GM21529 (cell line): ENCODE measurements at regions not wholly inside any gene's neighbourhood (a gene's known extent, or its start where the extent isn't known, plus 50 kb on each side); places are given as distances from the start of the nearest gene placed in this dataset.
A peak's percentile ranks its signal among the peaks of the same experiment; 100 is the strongest.

Experiments
- ATAC-seq: cut with Tn5 transposase; IDR thresholded peaks from one replicate; pipeline ENCODE4 v1.9.1; 2021; ENCODE audit not compliant: unreplicated experiment

DNA sequence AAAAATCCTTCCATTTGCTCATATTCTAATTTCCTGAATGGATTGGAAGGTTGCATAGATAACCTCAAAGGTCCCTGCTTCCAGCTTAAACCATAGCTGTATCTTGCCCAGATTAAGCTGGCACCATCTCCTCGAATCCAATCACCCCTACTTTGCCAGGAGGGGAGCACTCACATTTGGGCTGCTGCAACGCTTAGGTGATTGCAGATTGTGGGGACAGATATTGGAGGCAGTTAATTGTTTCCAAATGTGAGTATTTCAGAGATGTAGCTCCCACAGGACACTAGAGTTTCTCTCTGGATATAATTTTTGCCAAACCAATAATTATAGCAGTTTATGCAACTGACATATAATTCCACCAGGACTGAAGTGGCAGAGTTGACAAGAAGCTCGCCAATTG lies 53.5 kb upstream of the ACSL1 start:
- ATAC-seq = no peak

- ATAC-seq = no peak
These were observed 56.5 kb upstream of the ACSL1 start for GRCh38 chr4:184882276-184882675.

GRCh38 chr4:184883024-184883423 lies 57.3 kb upstream of the ACSL1 start:
- ATAC-seq = no peak

- ATAC-seq = no peak
These were observed 59.1 kb upstream of the ACSL1 start for GRCh38 chr4:184884883-184885282.

DNA sequence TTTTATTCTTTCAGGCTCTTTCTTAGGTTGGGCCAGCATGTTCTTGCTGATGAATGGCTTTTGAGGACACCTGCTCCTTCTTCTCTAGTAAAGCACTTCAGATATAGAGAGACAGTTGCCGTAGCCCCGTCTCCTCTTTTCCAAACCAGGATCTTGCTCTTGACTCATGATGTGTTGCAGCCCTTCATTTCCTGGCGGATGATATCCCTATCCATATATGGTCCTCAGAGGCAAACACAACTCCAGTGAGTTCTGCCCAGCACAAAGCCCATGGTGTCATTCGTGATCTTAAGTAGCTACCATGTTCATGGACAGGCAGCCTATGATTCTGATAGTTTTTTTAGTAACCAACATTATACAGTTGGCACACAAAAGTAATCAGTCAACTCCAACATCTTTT lies 59.8 kb upstream of the ACSL1 start:
- ATAC-seq = no peak

- ATAC-seq = no peak
These were observed 61.6 kb upstream of the ACSL1 start for GRCh38 chr4:184887333-184887732.

DNA sequence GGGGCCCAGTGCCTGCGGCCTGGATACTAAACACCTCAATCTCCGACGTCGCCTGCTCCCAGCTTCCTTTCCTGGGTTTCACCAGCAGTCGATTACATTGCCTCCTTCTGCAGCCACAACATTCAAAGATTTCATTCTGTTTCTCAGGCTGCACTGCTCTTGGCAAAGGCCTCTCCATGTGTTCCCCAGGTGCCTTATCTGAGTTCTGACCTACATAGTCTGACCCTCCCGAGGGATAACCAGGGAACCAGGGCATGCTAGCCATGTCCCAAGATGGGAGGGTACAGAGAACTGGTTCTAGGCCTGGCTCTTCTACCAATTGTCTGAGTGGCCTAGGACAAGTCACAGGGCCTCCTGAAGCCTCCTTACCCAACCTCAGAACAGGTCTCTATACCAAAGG lies 62.2 kb upstream of the ACSL1 start:
- no peak for ATAC-seq

DNA sequence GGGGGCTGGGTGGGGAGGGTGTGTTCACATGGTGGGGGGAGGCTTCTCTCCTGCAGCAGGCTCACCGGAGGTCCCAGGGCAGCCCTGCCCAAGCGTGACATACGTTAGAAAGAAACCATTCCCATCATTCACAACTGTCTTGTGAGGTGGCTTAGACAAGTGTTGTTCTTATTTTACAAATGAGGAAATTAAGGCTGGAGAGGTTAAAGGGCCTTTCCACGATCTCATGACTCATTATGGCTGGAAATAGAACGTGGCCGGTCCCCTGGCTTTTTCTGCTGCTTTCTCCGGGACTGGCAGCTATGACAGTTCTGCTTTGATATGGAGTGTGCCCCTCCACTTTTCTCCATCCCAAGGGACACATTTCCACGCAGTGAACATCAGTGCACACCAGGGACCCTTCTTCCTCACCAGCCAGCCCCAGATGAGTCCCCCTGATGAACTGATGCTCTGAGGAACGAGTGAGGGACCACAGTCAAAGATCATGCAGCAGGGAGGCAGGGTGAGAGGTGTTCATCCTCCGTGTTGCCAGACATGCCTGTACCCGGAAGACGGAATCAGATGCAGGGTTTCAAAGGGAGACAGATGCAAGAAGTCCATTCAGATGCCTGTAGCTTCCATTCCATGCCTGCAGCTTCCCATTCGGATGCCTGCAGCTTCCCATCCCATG lies 64.0 kb upstream of the ACSL1 start:
- no peak for ATAC-seq

- no peak for ATAC-seq
These were observed 64.7 kb upstream of the ACSL1 start for GRCh38 chr4:184890499-184890898.

- no peak for ATAC-seq
These were observed 66.1 kb upstream of the ACSL1 start for GRCh38 chr4:184891816-184892397.

DNA sequence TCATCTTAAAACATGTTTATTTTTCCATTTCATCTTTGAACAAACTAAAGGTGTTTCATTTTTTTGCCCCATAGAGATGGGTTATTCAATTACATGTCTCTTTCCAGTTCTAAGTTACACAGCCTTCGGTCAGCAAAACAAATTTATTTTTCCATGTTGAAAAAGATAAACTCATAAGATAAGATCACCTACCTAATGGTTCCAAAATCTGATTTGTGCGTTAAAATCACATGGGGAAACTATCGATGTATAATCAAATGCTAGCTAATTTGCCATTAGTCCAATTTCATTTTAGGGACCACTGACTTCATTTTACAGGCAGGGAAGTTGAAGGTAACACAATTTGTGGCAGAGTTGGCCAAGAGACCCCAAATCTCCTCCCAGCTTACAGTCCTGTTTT lies 67.2 kb upstream of the ACSL1 start:
- ATAC-seq = no peak

DNA sequence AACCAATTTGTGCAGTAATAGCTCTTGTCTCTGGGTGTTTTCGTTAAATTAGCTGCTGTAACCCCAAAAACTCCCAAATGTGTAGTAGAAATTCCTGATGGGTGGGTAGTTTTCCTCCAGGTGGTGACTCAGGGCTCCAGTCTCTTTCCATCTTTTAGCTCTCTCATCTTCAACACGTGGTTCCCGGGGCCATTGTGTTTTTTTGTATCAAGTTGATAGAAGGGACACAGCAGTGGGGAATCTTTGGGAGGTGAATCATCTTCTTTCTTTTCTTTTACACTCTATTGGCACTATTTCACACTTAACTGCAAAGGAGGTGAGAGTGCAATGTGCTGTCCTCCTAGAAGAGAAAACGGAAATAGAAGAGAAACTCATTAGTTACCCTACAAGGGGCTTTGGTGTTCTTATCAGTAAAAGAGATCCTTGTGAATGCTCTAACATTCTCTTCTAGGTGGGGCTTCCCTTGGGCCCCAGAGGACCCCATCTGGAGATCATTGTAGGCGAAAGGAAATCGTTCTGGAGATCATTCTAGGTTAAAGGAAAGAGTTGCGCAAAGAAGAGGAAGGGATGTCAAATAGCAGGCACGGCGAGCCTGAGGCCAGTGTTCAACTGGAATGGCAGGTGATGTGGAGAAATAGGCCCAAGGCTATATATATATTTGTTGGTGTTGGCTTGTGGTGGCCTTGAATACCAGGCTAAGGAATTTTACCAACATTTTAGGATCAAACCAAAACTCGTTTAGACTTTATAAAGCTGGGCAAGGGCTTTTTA lies 68.2 kb upstream of the ACSL1 start:
- ATAC-seq = no peak

DNA sequence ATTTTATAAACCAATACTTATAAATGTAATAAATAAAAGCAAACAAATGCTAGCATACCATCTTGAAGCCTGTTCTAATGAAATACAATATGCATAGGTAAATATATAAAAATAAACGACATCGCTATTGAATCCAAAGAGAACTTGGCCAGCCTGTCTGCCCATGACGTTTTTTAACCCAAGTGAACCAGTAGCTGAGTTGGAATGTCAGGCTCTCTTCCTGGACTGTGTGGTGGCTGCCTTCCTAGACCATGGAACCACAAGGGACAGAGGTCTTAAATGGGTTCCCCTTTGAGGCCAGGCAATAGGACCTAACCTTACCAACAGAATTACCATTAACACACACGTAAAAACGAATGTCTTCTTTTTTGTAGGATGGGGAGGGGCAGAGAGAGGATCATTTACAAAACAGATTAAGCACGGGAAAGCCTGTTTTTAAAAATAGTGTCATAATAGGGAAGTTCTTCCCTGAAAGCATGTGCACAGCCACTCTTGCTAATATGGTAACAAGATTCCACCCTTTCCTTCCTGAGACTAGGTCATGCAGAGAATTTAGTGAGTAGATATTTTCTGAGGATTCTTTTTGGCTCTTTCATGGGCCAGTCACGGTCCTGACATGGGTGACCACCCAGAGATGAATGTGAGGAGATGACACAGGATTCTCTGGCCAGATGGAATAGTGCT lies 69.4 kb upstream of the ACSL1 start:
- ATAC-seq = no peak

- peak; percentile 78 for ATAC-seq
These were observed 71.3 kb upstream of the ACSL1 start for GRCh38 chr4:184896868-184897715.

- ATAC-seq = no peak
These were observed 72.1 kb upstream of the ACSL1 start for GRCh38 chr4:184897895-184898294.

DNA sequence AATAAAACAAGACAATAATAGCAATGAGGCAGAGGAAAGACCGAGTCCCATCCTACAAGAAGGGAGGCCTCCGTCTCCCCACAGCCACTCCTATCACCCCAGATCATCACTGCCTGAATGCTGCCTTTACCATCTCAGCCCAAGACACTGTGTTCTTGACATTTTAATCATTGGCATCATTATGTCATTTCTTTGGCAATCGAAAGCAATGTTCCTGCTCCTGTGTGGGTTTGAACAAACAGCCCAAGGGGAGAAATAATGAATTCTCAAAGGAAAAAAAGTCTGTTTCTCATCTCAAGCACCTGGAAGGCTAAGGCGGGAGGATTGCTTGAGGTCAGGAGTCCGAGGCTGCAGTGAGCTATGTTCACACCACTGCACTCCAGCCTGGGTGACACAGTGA lies 73.0 kb upstream of the ACSL1 start:
- ATAC-seq = no peak

DNA sequence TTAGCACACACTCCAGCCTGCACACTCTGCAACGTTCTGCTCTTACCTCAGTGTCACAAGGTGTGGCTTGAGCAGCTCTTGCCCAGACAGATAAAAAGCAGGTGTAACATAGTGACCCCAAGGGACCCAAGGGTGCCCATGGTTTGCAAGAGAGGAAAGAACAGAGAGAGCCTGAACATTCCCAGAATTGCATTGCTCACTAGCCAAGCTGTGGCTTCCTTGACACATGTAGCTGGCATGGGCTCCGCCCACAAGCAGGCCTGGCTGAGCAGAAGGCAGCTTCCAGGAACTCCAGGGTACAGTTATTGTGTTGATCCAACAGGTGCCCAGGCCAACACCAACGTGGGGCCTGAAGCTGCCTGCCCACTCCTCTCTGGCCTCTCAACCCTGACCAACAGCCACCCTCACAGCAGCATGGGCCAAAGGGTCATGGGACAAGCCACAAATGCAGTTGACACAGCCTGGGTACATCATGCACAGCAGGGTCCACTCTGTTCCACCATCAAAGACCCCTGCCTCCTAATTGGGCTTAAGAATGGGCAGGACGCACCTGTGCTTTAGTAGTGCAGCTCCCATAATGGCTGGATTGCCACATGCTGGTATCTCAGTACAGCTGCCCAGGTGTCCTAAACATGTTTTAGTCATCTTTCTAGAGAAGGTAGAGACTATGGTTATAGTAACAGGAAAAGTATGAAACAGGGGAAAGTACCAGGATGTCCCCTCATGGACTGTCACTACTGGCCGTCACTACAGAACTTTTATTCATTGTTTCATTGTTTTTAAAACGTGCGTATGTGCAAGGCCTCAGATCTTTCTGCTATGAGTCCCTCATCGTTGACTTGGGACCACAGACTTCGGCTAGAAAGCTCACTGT lies 73.7 kb upstream of the ACSL1 start:
- no peak for ATAC-seq

DNA sequence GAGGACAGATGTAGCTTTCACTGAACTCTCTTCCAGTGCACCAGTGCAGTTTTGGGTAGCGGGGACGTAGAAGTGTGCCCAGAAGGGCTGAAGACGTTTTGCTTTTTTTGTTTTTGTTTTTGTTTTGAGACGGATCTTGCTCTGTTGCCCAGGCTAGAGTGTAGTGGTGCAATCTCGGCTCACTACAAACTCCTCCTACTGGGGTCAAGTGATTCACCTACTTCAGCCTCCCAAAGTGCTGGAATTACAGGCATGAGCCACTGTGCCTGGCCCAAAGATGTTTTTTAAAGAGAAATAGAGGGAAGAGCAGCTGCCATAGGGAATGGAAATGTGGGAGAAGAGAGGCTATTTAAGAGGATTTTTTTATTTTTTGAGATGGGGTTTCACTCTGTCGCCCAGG lies 74.4 kb upstream of the ACSL1 start:
- ATAC-seq = no peak

- ATAC-seq = no peak
These were observed 76.8 kb upstream of the ACSL1 start for GRCh38 chr4:184902550-184902949.
